ENCODE measurements at regions not wholly inside any gene's neighbourhood (a gene's known extent, or its start where the extent isn't known, plus 50 kb on each side); places are given as distances from the start of the nearest gene placed in this dataset.

DNA sequence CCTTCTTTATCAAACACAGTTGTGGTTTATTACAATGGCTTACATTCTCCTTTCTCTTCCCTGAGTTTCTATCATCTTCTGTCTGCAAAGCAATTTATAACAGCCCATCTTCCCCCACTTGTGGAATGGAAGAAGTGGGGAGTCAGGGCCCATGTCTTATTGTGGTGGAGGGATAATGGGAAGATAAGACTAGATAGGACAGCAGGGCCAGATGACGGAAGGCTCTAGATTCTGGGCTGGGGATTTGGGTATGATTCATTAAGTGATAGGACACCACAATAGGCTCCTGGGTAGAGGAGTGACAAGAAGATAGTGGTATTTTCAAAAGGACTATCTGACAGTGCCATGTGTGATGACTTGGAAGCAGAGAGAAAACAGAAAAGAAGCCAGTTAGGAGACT, 450.6 kb downstream of the TTLL7 start:
- H3K4me3 ChIP-seq (ENCODE audit: low read length), result no peak overlapping the region
- no peak for DNase-seq (ENCODE audit: low read depth, low spot score)

GRCh38 chr1:83547901-83548300, 451.0 kb downstream of the TTLL7 start:
- DNase-seq (ENCODE audit: low read depth, low spot score), result no peak
- H3K4me3 ChIP-seq (ENCODE audit: low read length), result no peak overlapping the region

- DNase-seq (ENCODE audit: low read depth, low spot score), result no peak
Measured at GRCh38 chr1:83546874-83547273, 452.1 kb downstream of the TTLL7 start.

DNA sequence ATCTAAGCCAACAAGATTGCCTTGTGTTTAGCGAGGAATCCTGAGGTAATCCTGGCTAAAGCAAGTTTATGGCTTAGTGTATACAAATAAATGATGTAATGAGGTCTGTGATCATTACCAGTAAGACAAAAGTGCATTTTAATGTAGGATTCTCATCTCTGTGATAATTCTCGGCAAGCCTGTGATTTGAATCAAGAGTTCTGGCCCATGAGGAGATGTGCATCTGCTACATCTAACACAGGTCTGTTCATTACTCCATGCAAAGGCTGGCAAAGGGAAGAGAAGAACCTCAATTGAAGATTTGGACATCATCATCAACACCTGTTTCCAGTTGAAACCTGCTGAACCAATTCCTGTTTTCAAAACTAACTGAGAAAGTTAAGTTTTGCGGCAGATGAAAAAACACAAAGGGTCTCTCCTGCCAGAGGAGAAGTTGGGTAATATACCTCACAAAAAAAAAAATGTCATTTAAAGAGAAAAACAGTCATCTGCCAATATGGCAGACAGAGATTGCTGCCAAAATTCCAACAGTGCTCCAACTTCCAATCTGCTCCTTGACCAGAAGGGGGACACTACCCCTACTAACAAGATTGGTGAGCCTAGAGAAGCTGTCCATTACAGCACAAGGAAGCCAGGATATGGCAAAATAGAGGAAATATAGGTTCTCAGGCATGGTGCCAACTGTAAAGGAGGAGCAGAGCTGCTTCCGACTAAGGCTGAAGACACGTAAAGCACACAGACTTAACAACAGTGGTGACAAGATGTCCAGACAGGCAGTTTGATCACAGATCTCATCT, 453.7 kb downstream of the TTLL7 start:
- H3K4me3 ChIP-seq (ENCODE audit: low read length), result no peak overlapping the region
- peak; percentile 7 for DNase-seq (ENCODE audit: low read depth, low spot score)

More at GRCh38 chr1:83546874-83547273, 452.1 kb downstream of the TTLL7 start:
- no peak overlapping the region for H3K4me3 ChIP-seq (ENCODE audit: low read length)

DNA sequence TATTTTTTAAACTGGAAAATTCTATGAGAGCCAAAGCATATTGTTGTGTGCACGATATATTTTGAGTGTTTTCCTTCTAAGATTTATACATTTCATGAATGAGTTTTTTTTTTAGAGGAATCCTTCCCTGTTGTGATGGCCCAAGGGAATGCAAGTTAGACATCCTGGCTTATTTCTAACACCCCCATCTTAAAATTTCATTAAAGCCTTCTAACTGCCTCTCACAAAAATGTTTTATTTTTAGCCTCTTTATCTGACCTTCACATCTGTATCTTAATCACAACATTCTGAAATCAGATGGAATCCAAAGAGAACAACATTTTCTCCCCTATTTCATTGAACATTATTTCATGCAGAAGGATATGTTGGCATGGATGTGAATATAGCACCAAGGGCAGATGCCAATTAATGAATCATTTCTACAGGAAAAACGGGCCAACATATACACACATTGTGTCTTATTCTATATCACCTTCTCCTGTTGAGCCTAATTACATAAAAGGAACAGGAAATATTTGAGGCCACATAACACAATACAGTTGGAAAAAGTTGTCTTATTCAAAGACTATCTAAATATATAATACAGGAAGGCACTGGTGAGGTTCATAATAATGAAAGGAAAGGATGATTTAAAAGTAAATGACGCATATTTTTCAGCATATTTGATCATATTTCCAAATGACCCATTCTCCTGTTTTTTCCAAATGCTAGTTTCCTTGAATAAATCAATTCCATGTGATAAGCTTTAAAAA, 455.5 kb downstream of the TTLL7 start:
- no peak overlapping the region for H3K4me3 ChIP-seq (ENCODE audit: low read length)
- no peak for DNase-seq (ENCODE audit: low read depth, low spot score)

GRCh38 chr1:83531521-83532309, 467.2 kb downstream of the TTLL7 start:
- H3K4me3 ChIP-seq (ENCODE audit: low read length), result no peak overlapping the region
- DNase-seq (ENCODE audit: low read depth, low spot score), result no peak

DNA sequence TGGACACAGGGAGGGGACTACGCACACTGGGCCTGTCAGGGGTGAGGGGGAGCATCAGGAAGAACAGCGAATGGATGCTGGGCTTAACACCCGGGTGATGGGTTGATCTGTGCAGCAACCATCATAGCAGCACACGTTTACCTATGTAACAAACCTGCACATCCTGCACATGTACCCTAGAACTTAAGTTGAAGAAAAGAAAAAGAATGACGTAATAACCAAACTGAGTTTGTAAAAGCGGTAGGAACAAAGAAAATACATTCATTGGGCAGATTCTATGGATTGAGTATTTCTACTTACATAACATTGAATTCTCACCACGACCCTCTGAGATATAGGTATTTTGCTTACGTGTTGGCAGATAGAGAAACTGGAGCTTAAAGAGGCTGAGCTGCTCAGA, 468.4 kb downstream of the TTLL7 start:
- H3K4me3 ChIP-seq (ENCODE audit: low read length), result no peak overlapping the region
- no peak for DNase-seq (ENCODE audit: low read depth, low spot score)

GRCh38 chr1:83527987-83528386, 470.9 kb downstream of the TTLL7 start:
- H3K4me3 ChIP-seq (ENCODE audit: low read length), result no peak overlapping the region
- no peak for DNase-seq (ENCODE audit: low read depth, low spot score)

DNA sequence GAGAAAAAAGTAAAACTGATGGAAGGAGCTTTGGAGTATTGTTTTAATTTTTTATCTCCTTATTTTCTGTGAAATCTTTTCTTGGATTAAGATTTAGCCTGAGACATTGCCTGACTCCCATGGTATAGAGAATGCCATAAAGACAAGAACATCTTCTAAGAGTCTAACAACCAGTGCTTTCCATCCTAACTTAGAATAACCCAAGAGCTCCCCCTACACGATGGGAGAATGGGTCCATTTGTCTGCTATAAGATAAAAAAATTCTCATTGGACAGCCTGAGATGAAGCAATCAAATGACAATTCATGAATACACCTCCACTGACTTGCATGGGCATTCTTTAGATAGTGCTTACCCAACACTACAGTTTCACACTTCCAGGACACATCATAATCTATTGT, 478.1 kb downstream of the TTLL7 start:
- no peak overlapping the region for H3K4me3 ChIP-seq (ENCODE audit: low read length)
- peak; percentile 17 for DNase-seq (ENCODE audit: low read depth, low spot score)

GRCh38 chr1:83516369-83516768, 482.6 kb downstream of the TTLL7 start:
- no peak overlapping the region for H3K4me3 ChIP-seq (ENCODE audit: low read length)
- no peak for DNase-seq (ENCODE audit: low read depth, low spot score)

- DNase-seq (ENCODE audit: low read depth, low spot score), result no peak
- H3K4me3 ChIP-seq (ENCODE audit: low read length), result no peak overlapping the region
Measured at GRCh38 chr1:83515578-83516154, 483.3 kb downstream of the TTLL7 start.

GRCh38 chr1:83512373-83513193, 486.3 kb downstream of the TTLL7 start:
- no peak for DNase-seq (ENCODE audit: low read depth, low spot score)
- H3K4me3 ChIP-seq (ENCODE audit: low read length), result no peak overlapping the region

GRCh38 chr1:83511146-83511726, 487.7 kb downstream of the TTLL7 start:
- H3K4me3 ChIP-seq (ENCODE audit: low read length), result no peak overlapping the region
- DNase-seq (ENCODE audit: low read depth, low spot score), result no peak

- no peak for DNase-seq (ENCODE audit: low read depth, low spot score)
- no peak overlapping the region for H3K4me3 ChIP-seq (ENCODE audit: low read length)
Measured at GRCh38 chr1:83509301-83509781, 489.6 kb downstream of the TTLL7 start.

DNA sequence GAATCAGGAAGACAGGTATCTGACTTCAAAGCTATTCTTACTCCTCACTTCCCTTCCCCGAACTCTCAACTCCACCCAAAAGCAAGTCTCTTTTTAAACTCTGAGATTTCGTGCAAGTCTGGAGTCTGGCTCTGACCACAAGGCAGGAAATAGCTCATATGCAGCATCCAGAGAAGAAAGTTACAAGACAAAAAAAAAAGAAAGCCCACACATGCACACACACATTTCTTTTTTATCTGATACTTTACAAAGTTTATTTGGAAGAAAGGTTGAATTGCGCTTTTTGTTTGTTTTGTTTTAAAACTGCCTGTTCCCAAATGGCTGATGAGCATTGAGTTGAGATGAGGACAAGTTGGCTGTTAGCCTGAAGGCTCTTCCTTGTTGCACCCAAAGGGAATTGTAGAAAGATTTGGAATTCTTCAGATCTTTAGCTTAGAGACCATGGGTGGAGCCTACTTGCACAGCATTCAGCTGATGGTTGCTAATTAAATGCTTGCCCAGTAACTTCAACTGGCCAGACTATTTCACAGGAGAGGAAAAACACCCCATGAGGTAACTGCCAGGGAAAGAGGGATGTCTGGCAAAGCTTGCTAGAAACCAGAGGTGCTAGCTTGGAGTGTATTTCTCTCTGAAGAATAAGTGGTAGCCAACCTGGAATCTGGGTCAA, 490.3 kb downstream of the TTLL7 start:
- H3K4me3 ChIP-seq (ENCODE audit: low read length), result no peak overlapping the region
- DNase-seq (ENCODE audit: low read depth, low spot score), result peak; percentile 80

DNA sequence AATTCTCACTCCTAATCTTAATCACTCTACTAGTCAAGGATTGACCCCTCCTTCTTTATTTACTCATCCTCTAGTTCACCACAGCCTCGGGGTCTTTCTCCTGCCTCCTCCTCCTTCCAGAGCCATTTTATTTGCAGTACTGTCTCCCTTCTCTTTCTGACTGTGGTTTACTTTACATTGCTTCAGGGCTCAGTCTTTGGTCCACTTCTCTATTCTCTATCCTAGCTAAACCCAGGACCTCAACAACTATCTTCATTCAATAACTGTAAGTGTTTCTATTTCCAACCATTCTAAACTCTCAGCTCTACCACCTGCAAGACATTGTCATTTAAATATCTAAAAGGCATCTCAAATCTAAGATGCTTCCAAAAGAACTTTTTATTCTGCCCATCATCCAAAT, 493.8 kb downstream of the TTLL7 start:
- no peak overlapping the region for H3K4me3 ChIP-seq (ENCODE audit: low read length)
- no peak for DNase-seq (ENCODE audit: low read depth, low spot score)

GRCh38 chr1:83503153-83503552, 495.8 kb downstream of the TTLL7 start:
- no peak overlapping the region for H3K4me3 ChIP-seq (ENCODE audit: low read length)
- DNase-seq (ENCODE audit: low read depth, low spot score), result no peak
